ENCODE measurements at regions not wholly inside any gene's neighbourhood (a gene's known extent, or its start where the extent isn't known, plus 50 kb on each side); places are given as distances from the start of the nearest gene placed in this dataset.

DNA sequence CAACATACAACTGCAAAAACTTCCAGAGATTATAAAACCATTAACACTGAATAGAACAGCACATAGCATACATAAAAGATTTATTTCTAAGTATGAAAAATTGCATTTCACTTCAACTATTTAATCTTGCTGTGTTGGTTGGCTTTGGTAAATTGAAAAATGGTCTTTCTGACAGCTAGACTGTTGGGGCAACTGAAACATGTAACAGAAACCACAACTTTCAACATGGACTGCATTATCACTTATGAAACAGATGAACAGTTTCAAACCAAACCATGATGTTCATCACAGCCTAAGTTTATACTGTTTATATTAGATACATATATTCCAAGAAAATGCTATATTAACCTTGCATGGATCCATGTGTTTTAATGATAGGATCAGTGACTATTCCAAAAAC is 324.1 kb upstream of the PCDH9 start:
- TF ChIP-seq, protein P1, sequence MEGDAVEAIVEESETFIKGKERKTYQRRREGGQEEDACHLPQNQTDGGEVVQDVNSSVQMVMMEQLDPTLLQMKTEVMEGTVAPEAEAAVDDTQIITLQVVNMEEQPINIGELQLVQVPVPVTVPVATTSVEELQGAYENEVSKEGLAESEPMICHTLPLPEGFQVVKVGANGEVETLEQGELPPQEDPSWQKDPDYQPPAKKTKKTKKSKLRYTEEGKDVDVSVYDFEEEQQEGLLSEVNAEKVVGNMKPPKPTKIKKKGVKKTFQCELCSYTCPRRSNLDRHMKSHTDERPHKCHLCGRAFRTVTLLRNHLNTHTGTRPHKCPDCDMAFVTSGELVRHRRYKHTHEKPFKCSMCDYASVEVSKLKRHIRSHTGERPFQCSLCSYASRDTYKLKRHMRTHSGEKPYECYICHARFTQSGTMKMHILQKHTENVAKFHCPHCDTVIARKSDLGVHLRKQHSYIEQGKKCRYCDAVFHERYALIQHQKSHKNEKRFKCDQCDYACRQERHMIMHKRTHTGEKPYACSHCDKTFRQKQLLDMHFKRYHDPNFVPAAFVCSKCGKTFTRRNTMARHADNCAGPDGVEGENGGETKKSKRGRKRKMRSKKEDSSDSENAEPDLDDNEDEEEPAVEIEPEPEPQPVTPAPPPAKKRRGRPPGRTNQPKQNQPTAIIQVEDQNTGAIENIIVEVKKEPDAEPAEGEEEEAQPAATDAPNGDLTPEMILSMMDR (IDR thresholded peaks at IDR 0.05; ENCODE audit: low read depth, low read length, poor library complexity, severe bottlenecking), result no peak
- TF ChIP-seq EZH2phosphoT487 (IDR thresholded peaks at IDR 0.05; ENCODE audit: borderline replicate concordance, low read length), result no peak

Measured in DOHH2 (cell line).